WTC11 (cell line): ENCODE measurements at regions not wholly inside any gene's neighbourhood (a gene's known extent, or its start where the extent isn't known, plus 50 kb on each side); places are given as distances from the start of the nearest gene placed in this dataset.
"Not testable (repeated sequence)": the region's sequence is repeated elsewhere in the genome, so short reads cannot be mapped to it uniquely, and the experiment has no call there.

ENCODE experiments used
- ATAC-seq: fragments of 200-7000 bp; cut with Tn5 transposase; 2 replicates; pipeline ENCODE4 v1.10.0; 2021; ENCODE audit warnings: mild to moderate bottlenecking, moderate library complexity
- CTCF ChIA-PET: fragments of 300-600 bp; sonication (Branson Sonifier 250); formaldehyde crosslinking; loops from one replicate; lab custom pipeline; 2021; ENCODE audit warnings: antibody characterized with exemption; lab: Charles Lee
- POLR2A ChIA-PET: fragments of 350-600 bp; sonication (Branson Sonifier 250); formaldehyde crosslinking; loops from one replicate; lab custom pipeline; 2021; ENCODE audit warnings: antibody characterized with exemption; lab: Charles Lee
- DNase-seq: peaks from one replicate; pipeline ENCODE4 v3.0.0; 2021; ENCODE audit warnings: low spot score
- H3K27ac Mint-ChIP-seq: 2 replicates; pipeline ENCODE4 v1.8.0; 2021; ENCODE audit warnings: mixed read lengths
- H3K27me3 Mint-ChIP-seq: 2 replicates; pipeline ENCODE4 v1.8.0; 2021; ENCODE audit warnings: low read depth, mild to moderate bottlenecking, moderate library complexity, mixed read lengths
- H3K36me3 Mint-ChIP-seq: 2 replicates; pipeline ENCODE4 v1.8.0; 2021; ENCODE audit warnings: mixed read lengths
- H3K4me1 Mint-ChIP-seq: 2 replicates; pipeline ENCODE4 v1.8.0; 2022; ENCODE audit warnings: mixed read lengths
- H3K4me3 Mint-ChIP-seq: 2 replicates; pipeline ENCODE4 v1.8.0; 2021; ENCODE audit warnings: mild to moderate bottlenecking, moderate library complexity, mixed read lengths
- H3K9me3 Mint-ChIP-seq: 2 replicates; pipeline ENCODE4 v1.8.0; 2021; ENCODE audit warnings: mixed read lengths
- CBFB ChIP-seq: sonication (generic); formaldehyde crosslinking; IDR thresholded peaks from 2 replicates; pipeline ENCODE4 v1.8.1; 2022; ENCODE audit warnings: mild to moderate bottlenecking, low read depth, missing genetic modification reagents
- E2F4 ChIP-seq: sonication (generic); formaldehyde crosslinking; IDR thresholded peaks from 2 replicates; pipeline ENCODE4 v1.8.1; 2022; ENCODE audit warnings: low read depth, mild to moderate bottlenecking, moderate library complexity, missing genetic modification reagents, borderline replicate concordance
- GABPB1 ChIP-seq: sonication (generic); formaldehyde crosslinking; IDR thresholded peaks from 2 replicates; pipeline ENCODE4 v1.8.1; 2023; ENCODE audit warnings: mild to moderate bottlenecking, missing genetic modification reagents
- GRHL2 ChIP-seq: fragments of 250-450 bp; sonication (Bioruptor Pico); IDR thresholded peaks from 2 replicates; pipeline ENCODE4 v1.8.0; 2022; ENCODE audit warnings: mild to moderate bottlenecking, moderate library complexity; ENCODE audit not compliant: insufficient replicate concordance, severe bottlenecking
- GTF2I ChIP-seq: fragments of 250-450 bp; sonication (Bioruptor Pico); conservative IDR thresholded peaks from 2 replicates; pipeline ENCODE4 v1.4.0; 2021; ENCODE audit warnings: mild to moderate bottlenecking
- HMGA2 ChIP-seq: fragments of 250-450 bp; sonication (Bioruptor Pico); IDR thresholded peaks from 2 replicates; pipeline ENCODE4 v1.4.0; 2021; ENCODE audit warnings: mild to moderate bottlenecking, moderate library complexity
- MYBL2 ChIP-seq: sonication (generic); formaldehyde crosslinking; IDR thresholded peaks from 2 replicates; pipeline ENCODE4 v1.8.1; 2023; ENCODE audit warnings: mild to moderate bottlenecking, moderate library complexity, missing genetic modification reagents
- OVOL2 ChIP-seq: fragments of 250-450 bp; sonication (Bioruptor Pico); IDR thresholded peaks from 2 replicates; pipeline ENCODE4 v1.9.0; 2021; ENCODE audit warnings: mild to moderate bottlenecking, borderline replicate concordance
- SMAD4 ChIP-seq: sonication (generic); formaldehyde crosslinking; IDR thresholded peaks from 2 replicates; pipeline ENCODE4 v1.8.0; 2022; ENCODE audit warnings: mild to moderate bottlenecking, missing genetic modification reagents
- TEAD1 ChIP-seq: sonication (generic); formaldehyde crosslinking; IDR thresholded peaks from 2 replicates; pipeline ENCODE4 v1.8.0; 2022; ENCODE audit warnings: mild to moderate bottlenecking, missing genetic modification reagents
- TEAD4 ChIP-seq: sonication (generic); formaldehyde crosslinking; IDR thresholded peaks from 2 replicates; pipeline ENCODE4 v1.8.0; 2022; ENCODE audit warnings: mild to moderate bottlenecking, missing genetic modification reagents
- USF2 ChIP-seq: sonication (generic); formaldehyde crosslinking; IDR thresholded peaks from 2 replicates; pipeline ENCODE4 v1.8.1; 2023; ENCODE audit warnings: mild to moderate bottlenecking, missing genetic modification reagents, moderate library complexity
- ZNF219 ChIP-seq: sonication (generic); formaldehyde crosslinking; IDR thresholded peaks from 2 replicates; pipeline ENCODE4 v1.8.0; 2023; ENCODE audit warnings: missing genetic modification reagents, mild to moderate bottlenecking, borderline replicate concordance
- ZNF232 ChIP-seq: sonication (generic); formaldehyde crosslinking; IDR thresholded peaks from 2 replicates; pipeline ENCODE4 v1.8.0; 2022; ENCODE audit warnings: mild to moderate bottlenecking, missing genetic modification reagents
- ZSCAN18 ChIP-seq: fragments of 250-450 bp; sonication (Bioruptor Pico); IDR thresholded peaks from 2 replicates; pipeline ENCODE4 v2.1.2; 2022; ENCODE audit warnings: mild to moderate bottlenecking, moderate library complexity
- TF ChIP-seq, protein P1 (sequence below): sonication (generic); formaldehyde crosslinking; IDR thresholded peaks from 2 replicates; pipeline ENCODE4 v1.8.0; 2022; ENCODE audit warnings: mild to moderate bottlenecking, missing genetic modification reagents
- TF ChIP-seq, protein P2 (sequence below): sonication (generic); formaldehyde crosslinking; IDR thresholded peaks from 2 replicates; pipeline ENCODE4 v1.8.0; 2023; ENCODE audit warnings: mild to moderate bottlenecking, missing genetic modification reagents
- TF ChIP-seq, protein P3 (sequence below): sonication (generic); formaldehyde crosslinking; conservative IDR thresholded peaks from 2 replicates; pipeline ENCODE4 v1.8.1; 2023; ENCODE audit warnings: mild to moderate bottlenecking, low read depth, missing genetic modification reagents, moderate library complexity
- TF ChIP-seq, protein P4 (sequence below): sonication (generic); formaldehyde crosslinking; IDR thresholded peaks from 2 replicates; pipeline ENCODE4 v1.8.0; 2022; ENCODE audit warnings: mild to moderate bottlenecking, missing genetic modification reagents

DNA sequence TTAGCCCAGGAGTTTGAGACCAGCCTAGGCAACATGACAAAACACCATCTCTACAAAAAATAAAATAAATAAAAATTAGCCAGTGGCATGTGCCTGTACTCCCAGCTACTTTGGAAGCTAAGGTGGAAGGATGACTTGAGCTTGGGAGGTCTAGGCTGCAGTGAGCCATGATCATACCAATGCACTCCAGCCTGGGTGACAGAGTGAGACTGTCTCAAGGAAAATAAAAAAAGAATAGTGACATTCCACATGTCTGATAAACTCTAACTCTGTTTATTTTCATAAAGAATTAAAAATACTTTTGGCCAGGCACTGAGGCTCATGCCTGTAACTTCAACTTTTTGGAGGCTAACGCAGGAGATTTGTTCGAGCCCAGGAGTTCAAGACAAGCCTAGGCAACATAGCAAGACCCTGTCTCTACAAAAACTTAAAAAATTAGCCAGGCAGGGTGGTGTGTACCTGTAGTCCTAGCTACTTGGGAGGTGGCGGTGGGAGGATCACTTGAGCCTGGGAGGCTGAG lies 115.1 kb downstream of the GJA1 start (continued):
- TF ChIP-seq TEAD4 (CRISPR knock-in tag) (no peak), MYBL2 (no peak), E2F4 (CRISPR knock-in tag) (no peak), HMGA2 (CRISPR knock-in tag) (no peak), GABPB1 (no peak), ZSCAN18 (CRISPR knock-in tag) (no peak), TEAD1 (CRISPR knock-in tag) (no peak), USF2 (CRISPR knock-in tag) (no peak)
- TF ChIP-seq, protein P1, sequence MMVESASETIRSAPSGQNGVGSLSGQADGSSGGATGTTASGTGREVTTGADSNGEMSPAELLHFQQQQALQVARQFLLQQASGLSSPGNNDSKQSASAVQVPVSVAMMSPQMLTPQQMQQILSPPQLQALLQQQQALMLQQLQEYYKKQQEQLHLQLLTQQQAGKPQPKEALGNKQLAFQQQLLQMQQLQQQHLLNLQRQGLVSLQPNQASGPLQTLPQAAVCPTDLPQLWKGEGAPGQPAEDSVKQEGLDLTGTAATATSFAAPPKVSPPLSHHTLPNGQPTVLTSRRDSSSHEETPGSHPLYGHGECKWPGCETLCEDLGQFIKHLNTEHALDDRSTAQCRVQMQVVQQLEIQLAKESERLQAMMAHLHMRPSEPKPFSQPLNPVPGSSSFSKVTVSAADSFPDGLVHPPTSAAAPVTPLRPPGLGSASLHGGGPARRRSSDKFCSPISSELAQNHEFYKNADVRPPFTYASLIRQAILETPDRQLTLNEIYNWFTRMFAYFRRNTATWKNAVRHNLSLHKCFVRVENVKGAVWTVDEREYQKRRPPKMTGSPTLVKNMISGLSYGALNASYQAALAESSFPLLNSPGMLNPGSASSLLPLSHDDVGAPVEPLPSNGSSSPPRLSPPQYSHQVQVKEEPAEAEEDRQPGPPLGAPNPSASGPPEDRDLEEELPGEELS (CRISPR knock-in tag) = no peak
- TF ChIP-seq, protein P2, sequence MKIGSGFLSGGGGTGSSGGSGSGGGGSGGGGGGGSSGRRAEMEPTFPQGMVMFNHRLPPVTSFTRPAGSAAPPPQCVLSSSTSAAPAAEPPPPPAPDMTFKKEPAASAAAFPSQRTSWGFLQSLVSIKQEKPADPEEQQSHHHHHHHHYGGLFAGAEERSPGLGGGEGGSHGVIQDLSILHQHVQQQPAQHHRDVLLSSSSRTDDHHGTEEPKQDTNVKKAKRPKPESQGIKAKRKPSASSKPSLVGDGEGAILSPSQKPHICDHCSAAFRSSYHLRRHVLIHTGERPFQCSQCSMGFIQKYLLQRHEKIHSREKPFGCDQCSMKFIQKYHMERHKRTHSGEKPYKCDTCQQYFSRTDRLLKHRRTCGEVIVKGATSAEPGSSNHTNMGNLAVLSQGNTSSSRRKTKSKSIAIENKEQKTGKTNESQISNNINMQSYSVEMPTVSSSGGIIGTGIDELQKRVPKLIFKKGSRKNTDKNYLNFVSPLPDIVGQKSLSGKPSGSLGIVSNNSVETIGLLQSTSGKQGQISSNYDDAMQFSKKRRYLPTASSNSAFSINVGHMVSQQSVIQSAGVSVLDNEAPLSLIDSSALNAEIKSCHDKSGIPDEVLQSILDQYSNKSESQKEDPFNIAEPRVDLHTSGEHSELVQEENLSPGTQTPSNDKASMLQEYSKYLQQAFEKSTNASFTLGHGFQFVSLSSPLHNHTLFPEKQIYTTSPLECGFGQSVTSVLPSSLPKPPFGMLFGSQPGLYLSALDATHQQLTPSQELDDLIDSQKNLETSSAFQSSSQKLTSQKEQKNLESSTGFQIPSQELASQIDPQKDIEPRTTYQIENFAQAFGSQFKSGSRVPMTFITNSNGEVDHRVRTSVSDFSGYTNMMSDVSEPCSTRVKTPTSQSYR (CRISPR knock-in tag) = no peak
- TF ChIP-seq, protein P3, sequence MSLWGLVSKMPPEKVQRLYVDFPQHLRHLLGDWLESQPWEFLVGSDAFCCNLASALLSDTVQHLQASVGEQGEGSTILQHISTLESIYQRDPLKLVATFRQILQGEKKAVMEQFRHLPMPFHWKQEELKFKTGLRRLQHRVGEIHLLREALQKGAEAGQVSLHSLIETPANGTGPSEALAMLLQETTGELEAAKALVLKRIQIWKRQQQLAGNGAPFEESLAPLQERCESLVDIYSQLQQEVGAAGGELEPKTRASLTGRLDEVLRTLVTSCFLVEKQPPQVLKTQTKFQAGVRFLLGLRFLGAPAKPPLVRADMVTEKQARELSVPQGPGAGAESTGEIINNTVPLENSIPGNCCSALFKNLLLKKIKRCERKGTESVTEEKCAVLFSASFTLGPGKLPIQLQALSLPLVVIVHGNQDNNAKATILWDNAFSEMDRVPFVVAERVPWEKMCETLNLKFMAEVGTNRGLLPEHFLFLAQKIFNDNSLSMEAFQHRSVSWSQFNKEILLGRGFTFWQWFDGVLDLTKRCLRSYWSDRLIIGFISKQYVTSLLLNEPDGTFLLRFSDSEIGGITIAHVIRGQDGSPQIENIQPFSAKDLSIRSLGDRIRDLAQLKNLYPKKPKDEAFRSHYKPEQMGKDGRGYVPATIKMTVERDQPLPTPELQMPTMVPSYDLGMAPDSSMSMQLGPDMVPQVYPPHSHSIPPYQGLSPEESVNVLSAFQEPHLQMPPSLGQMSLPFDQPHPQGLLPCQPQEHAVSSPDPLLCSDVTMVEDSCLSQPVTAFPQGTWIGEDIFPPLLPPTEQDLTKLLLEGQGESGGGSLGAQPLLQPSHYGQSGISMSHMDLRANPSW (CRISPR knock-in tag) = no peak
- TF ChIP-seq, protein P4, sequence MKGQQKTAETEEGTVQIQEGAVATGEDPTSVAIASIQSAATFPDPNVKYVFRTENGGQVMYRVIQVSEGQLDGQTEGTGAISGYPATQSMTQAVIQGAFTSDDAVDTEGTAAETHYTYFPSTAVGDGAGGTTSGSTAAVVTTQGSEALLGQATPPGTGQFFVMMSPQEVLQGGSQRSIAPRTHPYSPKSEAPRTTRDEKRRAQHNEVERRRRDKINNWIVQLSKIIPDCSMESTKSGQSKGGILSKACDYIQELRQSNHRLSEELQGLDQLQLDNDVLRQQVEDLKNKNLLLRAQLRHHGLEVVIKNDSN (CRISPR knock-in tag) = no peak

- H3K4me1 Mint-ChIP-seq = peaks cover 2% of the 10 kb centered on the region; the same call in 1 of the 2 replicates
Measured at GRCh38 chr6:121555201-121555600, 119.8 kb downstream of the GJA1 start.

DNA sequence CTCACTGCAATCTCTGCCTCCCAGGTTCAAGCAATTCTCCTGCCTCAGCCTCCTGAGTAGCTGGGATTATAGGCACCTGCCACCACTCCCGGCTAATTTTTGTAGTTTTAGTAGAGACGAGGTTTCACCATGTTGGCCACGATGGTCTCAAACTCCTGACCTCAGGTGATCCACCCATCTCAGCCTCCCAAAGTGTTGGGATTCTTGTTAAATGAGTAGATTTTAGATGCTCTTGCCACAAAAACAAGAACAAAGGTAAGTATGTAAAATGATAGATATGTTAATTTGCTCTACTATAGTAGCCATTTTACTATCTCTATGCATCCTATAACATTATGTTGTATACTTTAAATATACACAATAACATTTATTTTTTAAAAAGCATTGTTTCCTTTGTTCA lies 120.7 kb downstream of the GJA1 start:
- H3K27me3 Mint-ChIP-seq, H3K36me3 Mint-ChIP-seq, DNase-seq, ATAC-seq, H3K9me3 Mint-ChIP-seq, H3K4me3 Mint-ChIP-seq, CTCF ChIA-PET, H3K27ac Mint-ChIP-seq, H3K4me1 Mint-ChIP-seq: not testable (repeated sequence)
- POLR2A ChIA-PET = interaction anchor here (0.7 kb wide), 1 partner anchor 119 kb away, joined by 5 read pairs; no protein-coding TSS in a partner anchor

More at GRCh38 chr6:121555201-121555600, 119.8 kb downstream of the GJA1 start:
- Mint-ChIP-seq H3K27me3 (no peaks in the 10 kb centered on the region), H3K36me3 (peaks cover 3% of the 10 kb centered on the region; the same call in 1 of the 2 replicates), H3K4me3 (no peak overlapping the region), H3K27ac (no peak overlapping the region), H3K9me3 (peaks cover 4% of the 10 kb centered on the region; the same call in 1 of the 2 replicates)
- ATAC-seq (no peak), DNase-seq (no peak)
- CTCF ChIA-PET = interaction anchor here (0.5 kb wide), 1 partner anchor 62 kb away, joined by 3 read pairs; no protein-coding TSS in a partner anchor
- POLR2A ChIA-PET = interaction anchor here (0.7 kb wide), 1 partner anchor 118 kb away, joined by 5 read pairs; no protein-coding TSS in a partner anchor
- TF ChIP-seq GRHL2 = no peak
- TF ChIP-seq ZNF219 (CRISPR knock-in tag) = no peak
- TF ChIP-seq SMAD4 (CRISPR knock-in tag) = no peak
- no peak for TF ChIP-seq OVOL2 (CRISPR knock-in tag)
- TF ChIP-seq ZNF232 (CRISPR knock-in tag) = no peak
- TF ChIP-seq CBFB = no peak
- TF ChIP-seq GTF2I (CRISPR knock-in tag) = no peak
- no peak for TF ChIP-seq TEAD1 (CRISPR knock-in tag)
